ENCODE measurements at regions not wholly inside any gene's neighbourhood (a gene's known extent, or its start where the extent isn't known, plus 50 kb on each side); places are given as distances from the start of the nearest gene placed in this dataset.
A peak's percentile ranks its signal among the peaks of the same experiment; 100 is the strongest.

GRCh38 chr13:50078895-50079654, 63.8 kb downstream of the KCNRG start:
- Histone ChIP-seq H3K36me3 (ENCODE audit: control insufficient read depth in 2 of 2, insufficient read depth in 1 of 2, low read length in 2 of 2) (peaks cover 0 to 4% of the 10 kb centered on the region in 2 experiments; a peak in 1 of 3 replicates), H3K9me3 (ENCODE audit: control insufficient read depth, insufficient read depth, low read depth, low read length) (no peaks in the 10 kb centered on the region), H3K4me3 (ENCODE audit: low read depth, low read length) (peak overlapping the region; percentile 99), H3K27ac (ENCODE audit: extremely low read depth, low read depth, low read length) (no peak overlapping the region), H3K4me1 (ENCODE audit: control insufficient read depth, insufficient read depth, low read length) (peaks cover 15% of the 10 kb centered on the region)
- CTCF ChIA-PET: interaction anchor here (0.5 to 0.9 kb wide), 2 partner anchors 11 to 133 kb away, joined by 3 read pairs; no protein-coding TSS in a partner anchor
- POLR2A ChIA-PET: interaction anchor here (0.6 to 5.3 kb wide), 3 partner anchors 10 to 828 kb away, joined by 4 to 50 read pairs (median 9); no protein-coding TSS in a partner anchor
- no peak for TF ChIP-seq ZNF610 (tag by site-specific recombination; IDR thresholded peaks at IDR 0.05; ENCODE audit: borderline replicate concordance)
- TF ChIP-seq, protein P1, sequence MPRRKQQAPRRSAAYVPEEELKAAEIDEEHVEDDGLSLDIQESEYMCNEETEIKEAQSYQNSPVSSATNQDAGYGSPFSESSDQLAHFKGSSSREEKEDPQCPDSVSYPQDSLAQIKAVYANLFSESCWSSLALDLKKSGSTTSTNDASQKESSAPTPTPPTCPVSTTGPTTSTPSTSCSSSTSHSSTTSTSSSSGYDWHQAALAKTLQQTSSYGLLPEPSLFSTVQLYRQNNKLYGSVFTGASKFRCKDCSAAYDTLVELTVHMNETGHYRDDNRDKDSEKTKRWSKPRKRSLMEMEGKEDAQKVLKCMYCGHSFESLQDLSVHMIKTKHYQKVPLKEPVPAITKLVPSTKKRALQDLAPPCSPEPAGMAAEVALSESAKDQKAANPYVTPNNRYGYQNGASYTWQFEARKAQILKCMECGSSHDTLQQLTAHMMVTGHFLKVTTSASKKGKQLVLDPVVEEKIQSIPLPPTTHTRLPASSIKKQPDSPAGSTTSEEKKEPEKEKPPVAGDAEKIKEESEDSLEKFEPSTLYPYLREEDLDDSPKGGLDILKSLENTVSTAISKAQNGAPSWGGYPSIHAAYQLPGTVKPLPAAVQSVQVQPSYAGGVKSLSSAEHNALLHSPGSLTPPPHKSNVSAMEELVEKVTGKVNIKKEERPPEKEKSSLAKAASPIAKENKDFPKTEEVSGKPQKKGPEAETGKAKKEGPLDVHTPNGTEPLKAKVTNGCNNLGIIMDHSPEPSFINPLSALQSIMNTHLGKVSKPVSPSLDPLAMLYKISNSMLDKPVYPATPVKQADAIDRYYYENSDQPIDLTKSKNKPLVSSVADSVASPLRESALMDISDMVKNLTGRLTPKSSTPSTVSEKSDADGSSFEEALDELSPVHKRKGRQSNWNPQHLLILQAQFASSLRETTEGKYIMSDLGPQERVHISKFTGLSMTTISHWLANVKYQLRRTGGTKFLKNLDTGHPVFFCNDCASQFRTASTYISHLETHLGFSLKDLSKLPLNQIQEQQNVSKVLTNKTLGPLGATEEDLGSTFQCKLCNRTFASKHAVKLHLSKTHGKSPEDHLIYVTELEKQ (tag by site-specific recombination; IDR thresholded peaks at IDR 0.05; ENCODE audit: borderline replicate concordance): no peak
- TF ChIP-seq ZNF747 (tag by site-specific recombination; IDR thresholded peaks at IDR 0.05): no peak
- no peak for TF ChIP-seq SCRT1 (tag by site-specific recombination; IDR thresholded peaks at IDR 0.05; ENCODE audit: borderline replicate concordance)
- TF ChIP-seq KLF10 (tag by site-specific recombination; IDR thresholded peaks at IDR 0.05): no peak
- no peak for TF ChIP-seq ZNF549 (tag by site-specific recombination; IDR thresholded peaks at IDR 0.05)
- TF ChIP-seq ZNF776 (tag by site-specific recombination; IDR thresholded peaks at IDR 0.05; ENCODE audit: borderline replicate concordance): no peak
- TF ChIP-seq ZFP37 (tag by site-specific recombination; IDR thresholded peaks at IDR 0.05): no peak
- TF ChIP-seq ZNF792 (tag by site-specific recombination; IDR thresholded peaks at IDR 0.05): no peak
- TF ChIP-seq ZSCAN18 (tag by site-specific recombination; IDR thresholded peaks at IDR 0.05): no peak
- TF ChIP-seq, protein P2, sequence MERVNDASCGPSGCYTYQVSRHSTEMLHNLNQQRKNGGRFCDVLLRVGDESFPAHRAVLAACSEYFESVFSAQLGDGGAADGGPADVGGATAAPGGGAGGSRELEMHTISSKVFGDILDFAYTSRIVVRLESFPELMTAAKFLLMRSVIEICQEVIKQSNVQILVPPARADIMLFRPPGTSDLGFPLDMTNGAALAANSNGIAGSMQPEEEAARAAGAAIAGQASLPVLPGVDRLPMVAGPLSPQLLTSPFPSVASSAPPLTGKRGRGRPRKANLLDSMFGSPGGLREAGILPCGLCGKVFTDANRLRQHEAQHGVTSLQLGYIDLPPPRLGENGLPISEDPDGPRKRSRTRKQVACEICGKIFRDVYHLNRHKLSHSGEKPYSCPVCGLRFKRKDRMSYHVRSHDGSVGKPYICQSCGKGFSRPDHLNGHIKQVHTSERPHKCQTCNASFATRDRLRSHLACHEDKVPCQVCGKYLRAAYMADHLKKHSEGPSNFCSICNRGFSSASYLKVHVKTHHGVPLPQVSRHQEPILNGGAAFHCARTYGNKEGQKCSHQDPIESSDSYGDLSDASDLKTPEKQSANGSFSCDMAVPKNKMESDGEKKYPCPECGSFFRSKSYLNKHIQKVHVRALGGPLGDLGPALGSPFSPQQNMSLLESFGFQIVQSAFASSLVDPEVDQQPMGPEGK (tag by site-specific recombination; IDR thresholded peaks at IDR 0.05): no peak
- TF ChIP-seq YY2 (tag by site-specific recombination; IDR thresholded peaks at IDR 0.05): no peak
- TF ChIP-seq ZSCAN30 (tag by site-specific recombination; IDR thresholded peaks at IDR 0.05): peak; percentile 27; the same call in 1 of the 2 replicates
- no peak for TF ChIP-seq RBAK (tag by site-specific recombination; IDR thresholded peaks at IDR 0.05)
- TF ChIP-seq ZNF37A (tag by site-specific recombination; IDR thresholded peaks at IDR 0.05): no peak
- TF ChIP-seq, protein P3, sequence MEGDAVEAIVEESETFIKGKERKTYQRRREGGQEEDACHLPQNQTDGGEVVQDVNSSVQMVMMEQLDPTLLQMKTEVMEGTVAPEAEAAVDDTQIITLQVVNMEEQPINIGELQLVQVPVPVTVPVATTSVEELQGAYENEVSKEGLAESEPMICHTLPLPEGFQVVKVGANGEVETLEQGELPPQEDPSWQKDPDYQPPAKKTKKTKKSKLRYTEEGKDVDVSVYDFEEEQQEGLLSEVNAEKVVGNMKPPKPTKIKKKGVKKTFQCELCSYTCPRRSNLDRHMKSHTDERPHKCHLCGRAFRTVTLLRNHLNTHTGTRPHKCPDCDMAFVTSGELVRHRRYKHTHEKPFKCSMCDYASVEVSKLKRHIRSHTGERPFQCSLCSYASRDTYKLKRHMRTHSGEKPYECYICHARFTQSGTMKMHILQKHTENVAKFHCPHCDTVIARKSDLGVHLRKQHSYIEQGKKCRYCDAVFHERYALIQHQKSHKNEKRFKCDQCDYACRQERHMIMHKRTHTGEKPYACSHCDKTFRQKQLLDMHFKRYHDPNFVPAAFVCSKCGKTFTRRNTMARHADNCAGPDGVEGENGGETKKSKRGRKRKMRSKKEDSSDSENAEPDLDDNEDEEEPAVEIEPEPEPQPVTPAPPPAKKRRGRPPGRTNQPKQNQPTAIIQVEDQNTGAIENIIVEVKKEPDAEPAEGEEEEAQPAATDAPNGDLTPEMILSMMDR (tag by site-specific recombination; IDR thresholded peaks at IDR 0.05): no peak
- TF ChIP-seq ZNF624 (tag by site-specific recombination; IDR thresholded peaks at IDR 0.05): no peak
- TF ChIP-seq, protein P4, sequence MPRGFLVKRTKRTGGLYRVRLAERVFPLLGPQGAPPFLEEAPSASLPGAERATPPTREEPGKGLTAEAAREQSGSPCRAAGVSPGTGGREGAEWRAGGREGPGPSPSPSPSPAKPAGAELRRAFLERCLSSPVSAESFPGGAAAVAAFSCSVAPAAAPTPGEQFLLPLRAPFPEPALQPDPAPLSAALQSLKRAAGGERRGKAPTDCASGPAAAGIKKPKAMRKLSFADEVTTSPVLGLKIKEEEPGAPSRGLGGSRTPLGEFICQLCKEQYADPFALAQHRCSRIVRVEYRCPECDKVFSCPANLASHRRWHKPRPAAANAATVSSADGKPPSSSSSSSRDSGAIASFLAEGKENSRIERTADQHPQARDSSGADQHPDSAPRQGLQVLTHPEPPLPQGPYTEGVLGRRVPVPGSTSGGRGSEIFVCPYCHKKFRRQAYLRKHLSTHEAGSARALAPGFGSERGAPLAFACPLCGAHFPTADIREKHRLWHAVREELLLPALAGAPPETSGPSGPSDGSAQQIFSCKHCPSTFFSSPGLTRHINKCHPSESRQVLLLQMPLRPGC (tag by site-specific recombination; IDR thresholded peaks at IDR 0.05): no peak
- TF ChIP-seq ZNF514 (tag by site-specific recombination; IDR thresholded peaks at IDR 0.05): no peak
- peak; percentile 78; the same call in 1 of the 2 replicates for TF ChIP-seq TCF7L2 (IDR thresholded peaks at IDR 0.05; ENCODE audit: borderline replicate concordance, low read depth, low read length)
- TF ChIP-seq, protein P5, sequence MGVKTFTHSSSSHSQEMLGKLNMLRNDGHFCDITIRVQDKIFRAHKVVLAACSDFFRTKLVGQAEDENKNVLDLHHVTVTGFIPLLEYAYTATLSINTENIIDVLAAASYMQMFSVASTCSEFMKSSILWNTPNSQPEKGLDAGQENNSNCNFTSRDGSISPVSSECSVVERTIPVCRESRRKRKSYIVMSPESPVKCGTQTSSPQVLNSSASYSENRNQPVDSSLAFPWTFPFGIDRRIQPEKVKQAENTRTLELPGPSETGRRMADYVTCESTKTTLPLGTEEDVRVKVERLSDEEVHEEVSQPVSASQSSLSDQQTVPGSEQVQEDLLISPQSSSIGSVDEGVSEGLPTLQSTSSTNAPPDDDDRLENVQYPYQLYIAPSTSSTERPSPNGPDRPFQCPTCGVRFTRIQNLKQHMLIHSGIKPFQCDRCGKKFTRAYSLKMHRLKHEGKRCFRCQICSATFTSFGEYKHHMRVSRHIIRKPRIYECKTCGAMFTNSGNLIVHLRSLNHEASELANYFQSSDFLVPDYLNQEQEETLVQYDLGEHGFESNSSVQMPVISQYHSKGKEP (tag by site-specific recombination; IDR thresholded peaks at IDR 0.05): no peak
- TF ChIP-seq ZNF324 (tag by site-specific recombination; IDR thresholded peaks at IDR 0.05): no peak
- TF ChIP-seq KLF16 (tag by site-specific recombination; IDR thresholded peaks at IDR 0.05): no peak
- TF ChIP-seq ZNF677 (tag by site-specific recombination; IDR thresholded peaks at IDR 0.05): no peak
- TF ChIP-seq ZNF510 (tag by site-specific recombination; IDR thresholded peaks at IDR 0.05; ENCODE audit: insufficient replicate concordance): no peak

Data from HEK293 (cell line).